ENCODE measurements at regions not wholly inside any gene's neighbourhood (a gene's known extent, or its start where the extent isn't known, plus 50 kb on each side); places are given as distances from the start of the nearest gene placed in this dataset.

DNA sequence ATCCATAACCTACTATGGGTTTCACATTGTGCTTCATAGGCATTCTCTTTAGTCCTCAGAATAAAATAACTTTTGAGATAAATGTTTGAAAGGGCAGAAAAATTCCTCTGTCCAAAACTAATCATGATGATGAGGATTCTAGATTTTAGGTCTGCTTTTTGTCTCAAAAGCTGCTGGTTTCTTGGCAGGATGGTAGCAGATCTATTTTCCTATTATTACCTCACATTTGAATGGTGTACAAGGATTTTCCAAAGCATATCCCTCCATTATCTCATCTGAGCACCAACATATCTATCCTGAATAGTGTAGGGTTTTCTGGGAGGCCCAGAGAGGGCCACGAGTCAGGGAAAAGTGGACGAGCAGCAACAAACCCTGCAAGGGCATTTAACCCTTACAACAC lies 201.9 kb downstream of the PLPP3 start:
- H3K56ac ChIP-seq (replicated peaks; ENCODE audit: insufficient read length, low read depth, low read length): no peak overlapping the region
- H3K23me2 ChIP-seq (ENCODE audit: low read depth, low read length): no peaks in the 10 kb centered on the region
- no peak overlapping the region for H2BK5ac ChIP-seq (ENCODE audit: low read depth, low read length)
- POLR2A ChIA-PET (ENCODE audit: partially characterized antibody): no interaction called here
- H3K9me3 ChIP-seq (ENCODE audit: insufficient read depth in 2 of 2, low read depth in 1 of 2, low read length in 1 of 2): no peaks in the 10 kb centered on the region
- H3K18ac ChIP-seq (ENCODE audit: extremely low read depth, low read length): no peak overlapping the region
- no peak overlapping the region for H2BK12ac ChIP-seq (ENCODE audit: low read depth, low read length)
- DNase-seq (ENCODE audit: low read depth in 1 of 2, low spot score in 2 of 2) (no peak), FAIRE-seq (no peak)
- no peak overlapping the region for H2AK5ac ChIP-seq (ENCODE audit: low read depth, low read length)
- no peaks in the 10 kb centered on the region for H4K20me1 ChIP-seq (replicated peaks in 1 of 2; ENCODE audit: control insufficient read depth in 1 of 2, insufficient read depth in 2 of 2, low read length in 2 of 2)
- H4K91ac ChIP-seq (replicated peaks; ENCODE audit: insufficient read length, low read length): no peak overlapping the region
- H3K79me2 ChIP-seq (ENCODE audit: control insufficient read depth in 1 of 2, insufficient read depth in 2 of 2, low read length in 2 of 2): no peaks in the 10 kb centered on the region
- WGBS, 2 experiments (ENCODE audit: extremely low coverage in 1 of 2, insufficient coverage in 1 of 2, insufficient read length in 1 of 2, insufficient replicate concordance in 2 of 2, low coverage in 1 of 2, low lambda C conversion rate in 2 of 2, missing lambda C conversion rate in 1 of 2): 61% methylated on average over 2 of the region's 2 CpGs; no CpG with 5 or more reads in 1 of the 2 experiments
- H4K5ac ChIP-seq (ENCODE audit: insufficient read length, low read depth, low read length): no peak overlapping the region
- H2AFZ ChIP-seq (ENCODE audit: low read length): no peak overlapping the region
- no peaks in the 10 kb centered on the region for H3K79me1 ChIP-seq (ENCODE audit: low read depth, low read length)
- no peak overlapping the region for H3K4me2 ChIP-seq (ENCODE audit: insufficient read depth in 1 of 2, low read depth in 2 of 2, low read length in 2 of 2)
- H2BK120ac ChIP-seq (replicated peaks; ENCODE audit: low read depth, low read length): no peak overlapping the region
- H2BK20ac ChIP-seq (ENCODE audit: low read length): no peak overlapping the region
- no peaks in the 10 kb centered on the region for H3K27me3 ChIP-seq (replicated peaks in 1 of 4; ENCODE audit: control insufficient read depth in 3 of 4, extremely low read depth in 1 of 4, insufficient read depth in 3 of 4, low read length in 3 of 4)
- peaks cover 6 to 22% (median 16%) of the 10 kb centered on the region in 4 experiments; a peak in 6 of 7 replicates for H3K4me1 ChIP-seq (replicated peaks in 1 of 4; ENCODE audit: control insufficient read depth in 3 of 4, insufficient read depth in 4 of 4, low read length in 3 of 4)
- TF ChIP-seq, protein P1, sequence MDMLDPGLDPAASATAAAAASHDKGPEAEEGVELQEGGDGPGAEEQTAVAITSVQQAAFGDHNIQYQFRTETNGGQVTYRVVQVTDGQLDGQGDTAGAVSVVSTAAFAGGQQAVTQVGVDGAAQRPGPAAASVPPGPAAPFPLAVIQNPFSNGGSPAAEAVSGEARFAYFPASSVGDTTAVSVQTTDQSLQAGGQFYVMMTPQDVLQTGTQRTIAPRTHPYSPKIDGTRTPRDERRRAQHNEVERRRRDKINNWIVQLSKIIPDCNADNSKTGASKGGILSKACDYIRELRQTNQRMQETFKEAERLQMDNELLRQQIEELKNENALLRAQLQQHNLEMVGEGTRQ (IDR thresholded peaks at IDR 0.05; ENCODE audit: low read length): no peak
- TF ChIP-seq EZH2 (IDR thresholded peaks at IDR 0.05; ENCODE audit: low read depth, low read length, severe bottlenecking) (no peak), NANOG (IDR thresholded peaks at IDR 0.05; ENCODE audit: insufficient read depth, low read depth, low read length, poor library complexity, severe bottlenecking) (no peak), PHF8 (conservative IDR thresholded peaks at IDR 0.05; ENCODE audit: low read depth, low read length) (no peak), SP1 (IDR thresholded peaks at IDR 0.05; ENCODE audit: low read depth, low read length) (no peak), BACH1 (IDR thresholded peaks at IDR 0.05; ENCODE audit: low read length) (no peak), KDM1A (IDR thresholded peaks at IDR 0.05; ENCODE audit: borderline replicate concordance, low read length) (no peak), GTF2F1 (IDR thresholded peaks at IDR 0.05; ENCODE audit: borderline replicate concordance, low read depth, low read length) (no peak), ASH2L (IDR thresholded peaks at IDR 0.05; ENCODE audit: low read length) (no peak), SAP30 (IDR thresholded peaks at IDR 0.05; ENCODE audit: insufficient read depth, insufficient replicate concordance, low read length) (no peak), SIN3A (conservative IDR thresholded peaks at IDR 0.05 in 1 of 2, IDR thresholded peaks at IDR 0.05 in 1 of 2; ENCODE audit: low read depth in 1 of 2, low read length in 2 of 2) (no peak), CHD2 (IDR thresholded peaks at IDR 0.05; ENCODE audit: low read length) (no peak)
- H3K27ac ChIP-seq (ENCODE audit: low read depth, low read length): no peak overlapping the region
- H3K4me3 ChIP-seq (ENCODE audit: extremely low read depth in 1 of 4, insufficient read depth in 2 of 4, low read depth in 3 of 4, low read length in 4 of 4): no peak overlapping the region
- CTCF ChIA-PET (ENCODE audit: partially characterized antibody): interaction anchor here (1.2 kb wide), 1 partner anchor 189 kb away, joined by 3 read pairs; no protein-coding TSS in a partner anchor
- H3K4ac ChIP-seq (replicated peaks; ENCODE audit: insufficient read length, low read depth, low read length): no peak overlapping the region
- H2BK15ac ChIP-seq (ENCODE audit: low read length): no peak overlapping the region
- no peak overlapping the region for H3K23ac ChIP-seq (ENCODE audit: insufficient read length)
- no peak overlapping the region for H3K9ac ChIP-seq (replicated peaks in 1 of 4; ENCODE audit: extremely low read depth in 1 of 4, low read depth in 3 of 4, low read length in 3 of 4)
- H3K14ac ChIP-seq (ENCODE audit: insufficient read length): no peak overlapping the region
- H4K8ac ChIP-seq (ENCODE audit: extremely low read depth, insufficient read depth, low read length): no peak overlapping the region
- no peaks in the 10 kb centered on the region for H3K36me3 ChIP-seq (ENCODE audit: control insufficient read depth in 2 of 4, insufficient read depth in 4 of 4, low read length in 3 of 4)
